ENCODE measurements at regions not wholly inside any gene's neighbourhood (a gene's known extent, or its start where the extent isn't known, plus 50 kb on each side); places are given as distances from the start of the nearest gene placed in this dataset.

- peak; percentile 69 for DNase-seq (ENCODE audit: low spot score)
- peak; percentile 79 for ATAC-seq
- intact Hi-C loops (cut with DNase I) = no loop called here
These were observed 394.9 kb downstream of the GADD45G start for GRCh38 chr9:89999534-90000370.

DNA sequence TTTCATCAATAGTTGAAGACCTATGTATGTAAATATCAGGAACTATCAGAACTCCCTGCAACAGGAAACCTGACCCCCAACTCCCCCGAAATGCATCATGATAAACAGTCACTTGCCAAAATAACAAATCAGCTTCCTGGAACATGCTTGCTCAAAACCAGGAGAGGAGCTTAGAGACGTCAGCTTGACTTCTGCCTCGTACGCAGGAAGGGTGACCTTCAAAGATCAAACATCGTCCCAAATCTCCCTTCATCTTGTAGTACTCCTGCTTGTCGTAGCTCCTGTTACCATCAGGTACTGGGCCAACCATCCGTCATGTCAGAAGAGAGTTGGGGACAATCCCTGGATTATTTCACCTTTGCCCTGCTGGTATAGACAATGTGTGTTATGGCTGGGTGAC lies 396.1 kb downstream of the GADD45G start:
- DNase-seq (ENCODE audit: low spot score) (no peak), ATAC-seq (no peak)
- intact Hi-C loops (cut with DNase I) = no loop called here

DNA sequence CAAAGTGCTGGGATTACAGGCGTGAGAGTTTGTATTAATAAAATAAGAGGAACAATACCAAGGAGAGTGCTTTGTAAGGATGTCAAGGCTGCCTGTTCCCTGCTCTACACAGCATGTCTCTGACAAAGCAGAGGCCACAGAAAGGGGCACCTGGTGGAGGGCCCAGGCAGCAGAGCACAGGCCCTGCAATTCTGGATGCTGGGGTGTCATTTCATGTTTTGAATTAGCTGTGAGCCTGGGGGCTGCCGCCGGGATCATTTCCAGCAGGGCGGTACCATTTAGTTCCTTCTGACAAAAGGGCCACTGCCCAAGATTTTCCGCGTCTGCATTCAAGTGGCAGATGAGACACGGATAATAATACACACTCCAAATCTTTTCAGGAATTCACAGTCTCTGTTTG lies 396.9 kb downstream of the GADD45G start:
- DNase-seq (ENCODE audit: low spot score) (no peak), ATAC-seq (no peak)
- intact Hi-C loops (cut with DNase I) = no loop called here

- peak; percentile 44 for ATAC-seq
- intact Hi-C loops (cut with DNase I) = no loop called here
- no peak for DNase-seq (ENCODE audit: low spot score)
These were observed 397.8 kb downstream of the GADD45G start for GRCh38 chr9:90002397-90003271.

- DNase-seq (ENCODE audit: low spot score) = no peak
- intact Hi-C loops (cut with DNase I) = no loop called here
- ATAC-seq = no peak
These were observed 400.6 kb downstream of the GADD45G start for GRCh38 chr9:90005388-90005787.

GRCh38 chr9:90007516-90008440 lies 403.0 kb downstream of the GADD45G start:
- DNase-seq (ENCODE audit: low spot score) (no peak), ATAC-seq (no peak)
- intact Hi-C loops (cut with DNase I) = no loop called here

DNA sequence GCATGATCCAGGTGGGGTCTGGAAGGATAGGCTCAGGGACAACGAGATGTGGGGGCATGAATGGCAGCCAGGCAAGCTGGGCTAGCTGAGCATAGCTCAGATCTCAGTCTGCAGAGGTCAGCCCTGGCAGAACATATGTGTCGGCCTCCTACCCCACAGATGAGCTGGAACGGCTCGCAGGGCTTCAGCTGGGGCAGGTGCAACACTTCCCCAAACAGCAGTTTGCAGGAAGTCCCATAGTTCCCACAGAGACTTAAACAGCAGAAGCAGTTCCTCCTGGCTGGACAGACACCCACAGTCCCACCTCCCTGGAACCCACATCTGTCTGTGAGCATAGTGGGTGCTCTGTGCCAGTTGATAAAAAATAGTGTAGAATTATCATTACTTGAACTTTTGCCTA lies 404.6 kb downstream of the GADD45G start:
- intact Hi-C loops (cut with DNase I) = no loop called here
- ATAC-seq (peak; percentile 39), DNase-seq (ENCODE audit: low spot score) (no peak)

- ATAC-seq (no peak), DNase-seq (ENCODE audit: low spot score) (no peak)
- intact Hi-C loops (cut with DNase I) = no loop called here
These were observed 406.0 kb downstream of the GADD45G start for GRCh38 chr9:90010793-90011192.

GRCh38 chr9:90012949-90013348 lies 408.1 kb downstream of the GADD45G start:
- DNase-seq (ENCODE audit: low spot score) = no peak
- no peak for ATAC-seq
- intact Hi-C loops (cut with DNase I) = no loop called here

- no peak for ATAC-seq
- DNase-seq (ENCODE audit: low spot score) = no peak
- intact Hi-C loops (cut with DNase I) = no loop called here
These were observed 409.0 kb downstream of the GADD45G start for GRCh38 chr9:90013778-90014177.

DNA sequence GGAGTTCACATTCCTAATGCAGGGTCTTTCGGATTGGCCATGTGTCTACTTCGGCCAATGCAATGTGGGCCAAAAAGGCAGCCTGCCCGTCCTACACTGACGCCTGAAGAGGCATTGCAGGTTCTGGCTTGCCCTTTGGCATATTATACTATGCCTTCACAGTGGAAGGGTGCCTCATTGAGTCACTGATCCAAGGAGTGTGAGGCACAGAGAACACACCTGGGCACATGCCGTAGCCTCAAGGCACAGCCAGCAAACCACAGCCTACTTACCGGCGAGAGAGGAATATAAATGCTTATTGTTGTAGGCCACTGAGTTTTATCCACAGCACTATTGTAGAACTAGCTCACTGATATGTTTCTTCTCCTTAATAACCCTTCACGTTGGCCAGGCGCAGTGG lies 409.6 kb downstream of the GADD45G start:
- ATAC-seq = no peak
- intact Hi-C loops (cut with DNase I) = no loop called here

GRCh38 chr9:90016272-90016671 lies 411.5 kb downstream of the GADD45G start:
- no peak for DNase-seq (ENCODE audit: low spot score)
- ATAC-seq = no peak
- intact Hi-C loops (cut with DNase I) = no loop called here

More for the DNA sequence above, 409.6 kb downstream of the GADD45G start:
- no peak for DNase-seq (ENCODE audit: low spot score)

DNA sequence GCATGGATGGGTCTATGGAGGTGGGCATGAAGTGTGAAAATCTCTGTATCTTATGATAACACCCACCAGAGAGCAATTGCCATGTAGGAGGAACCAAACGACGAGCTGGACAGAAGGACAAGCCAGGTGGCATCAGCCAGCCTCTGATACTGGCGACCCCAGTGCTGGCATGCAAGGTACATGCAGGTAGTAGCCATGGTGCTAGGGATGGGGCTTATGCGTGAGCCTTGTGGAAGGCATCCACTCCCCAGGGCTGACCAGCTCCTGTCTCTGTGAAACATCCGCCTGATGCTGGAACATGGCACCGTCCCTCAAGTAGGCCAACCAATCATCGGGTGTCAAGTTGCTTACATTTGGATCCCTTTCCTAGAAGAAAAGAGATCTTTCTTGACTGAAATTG lies 412.9 kb downstream of the GADD45G start:
- intact Hi-C loops (cut with DNase I) = no loop called here
- DNase-seq (ENCODE audit: low spot score) = no peak
- ATAC-seq = no peak

GRCh38 chr9:90018688-90019087 lies 413.9 kb downstream of the GADD45G start:
- intact Hi-C loops (cut with DNase I) = no loop called here
- ATAC-seq (no peak), DNase-seq (ENCODE audit: low spot score) (no peak)

GRCh38 chr9:90019626-90020025 lies 414.8 kb downstream of the GADD45G start:
- DNase-seq (ENCODE audit: low spot score) (no peak), ATAC-seq (no peak)
- intact Hi-C loops (cut with DNase I) = no loop called here

DNA sequence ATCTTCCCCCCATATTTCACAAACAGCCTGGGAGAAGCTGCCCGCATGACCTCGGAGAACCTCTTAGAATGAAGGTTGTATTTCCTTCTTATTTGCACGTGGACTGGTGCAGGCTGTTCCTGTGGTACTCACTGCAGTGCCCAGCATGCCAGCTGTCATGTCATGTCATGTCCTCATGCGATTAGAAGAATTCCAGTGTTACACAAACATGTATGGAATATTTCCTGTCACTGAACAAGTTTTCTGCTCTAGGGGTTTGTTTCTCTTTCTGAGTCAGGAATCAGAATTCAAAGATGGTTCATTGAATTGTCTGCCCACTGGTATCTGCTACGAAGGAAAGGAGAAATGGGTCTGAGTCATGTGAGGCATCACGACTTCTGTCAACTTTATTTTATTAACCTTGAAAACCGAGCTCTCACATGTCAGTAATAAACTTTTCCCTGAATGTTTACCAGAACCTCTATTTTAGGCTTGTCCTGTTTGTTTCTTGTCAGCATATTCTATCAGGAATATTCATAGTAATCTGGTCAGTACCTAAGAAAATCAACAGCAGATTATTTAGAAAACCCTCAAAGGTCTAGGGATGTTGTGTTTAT lies 415.6 kb downstream of the GADD45G start:
- intact Hi-C loops (cut with DNase I) = no loop called here
- no peak for DNase-seq (ENCODE audit: low spot score)
- no peak for ATAC-seq

DNA sequence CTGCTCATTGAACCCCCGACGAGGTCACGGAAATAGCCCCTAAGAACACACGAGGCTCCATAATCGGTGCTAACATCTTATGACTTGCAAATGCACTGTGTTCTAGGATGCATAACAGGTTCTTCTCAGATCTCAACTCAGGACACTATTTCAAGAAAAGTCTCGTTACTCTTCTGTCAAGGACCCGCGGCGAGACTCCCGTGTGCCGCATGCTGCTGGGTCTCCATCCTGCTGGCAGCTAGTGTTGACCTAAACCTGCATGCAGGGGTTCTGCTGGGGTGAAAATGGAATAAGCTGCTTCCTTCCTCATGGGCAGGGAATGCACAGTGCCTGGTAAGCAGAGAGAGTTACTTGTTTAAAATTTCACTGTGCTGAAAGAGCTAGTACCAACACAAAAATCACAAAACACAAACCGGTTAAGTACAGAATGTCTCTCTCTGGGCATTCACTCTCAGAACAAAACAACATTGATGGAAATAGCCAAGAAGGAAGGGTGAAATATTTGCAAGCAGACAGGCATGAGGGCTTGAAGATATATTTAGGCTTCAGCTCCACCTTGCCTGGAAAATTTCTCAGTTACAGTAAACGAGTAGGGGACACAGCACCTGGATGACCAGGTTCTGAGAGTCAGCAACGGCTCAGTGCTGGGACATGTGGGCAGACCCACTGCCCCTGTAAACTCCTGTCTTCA lies 416.5 kb downstream of the GADD45G start:
- ATAC-seq (no peak), DNase-seq (ENCODE audit: low spot score) (no peak)
- intact Hi-C loops (cut with DNase I) = no loop called here

DNA sequence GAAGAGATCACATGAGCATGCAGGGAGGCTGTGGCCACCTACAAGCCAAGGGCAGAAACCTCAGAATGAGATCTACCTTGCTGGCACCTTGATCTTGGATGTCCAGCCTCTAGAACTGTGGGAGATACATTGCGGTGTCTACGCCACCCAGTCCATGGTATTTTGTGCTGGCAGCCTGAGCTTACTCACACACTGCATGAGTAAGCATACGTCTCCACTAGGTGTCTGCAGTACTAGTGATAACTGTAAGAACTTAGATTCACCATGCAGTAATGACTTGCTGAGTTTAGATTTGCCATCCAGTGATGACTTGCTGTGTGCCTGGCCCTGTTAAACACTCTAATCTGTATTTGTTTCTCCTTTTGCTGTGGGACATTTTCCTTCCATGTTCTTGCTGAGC lies 417.7 kb downstream of the GADD45G start:
- DNase-seq (ENCODE audit: low spot score) (no peak), ATAC-seq (no peak)
- intact Hi-C loops (cut with DNase I) = no loop called here
